ENCODE measurements at regions not wholly inside any gene's neighbourhood (a gene's known extent, or its start where the extent isn't known, plus 50 kb on each side); places are given as distances from the start of the nearest gene placed in this dataset.
"Not testable (repeated sequence)": the region's sequence is repeated elsewhere in the genome, so short reads cannot be mapped to it uniquely, and the experiment has no call there.

- no peak for DNase-seq
Measured at GRCh38 chrX:437661-438390, 51.1 kb upstream of the PPP2R3B start.

DNA sequence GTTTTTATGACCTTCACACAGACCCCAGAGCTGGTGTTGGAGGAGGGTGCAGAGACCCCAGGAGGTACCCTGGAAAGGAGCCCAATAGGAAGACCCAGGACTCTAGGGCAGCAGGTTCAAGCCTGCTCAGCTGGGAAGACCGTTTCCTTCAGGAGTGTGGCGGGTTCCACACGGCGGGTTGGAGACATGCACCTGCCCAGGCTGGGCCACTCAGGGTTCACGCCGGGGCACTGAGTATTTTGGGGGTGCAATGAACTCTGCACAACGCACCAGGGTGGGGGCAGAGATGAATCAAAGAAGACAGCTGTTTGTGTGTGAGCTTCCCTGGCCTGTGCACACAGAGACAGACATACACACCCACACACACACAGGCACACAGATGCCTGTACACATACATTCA, 52.5 kb upstream of the PPP2R3B start:
- no peak for DNase-seq

- no peak for DNase-seq
Measured at GRCh38 chrX:439719-440118, 53.0 kb upstream of the PPP2R3B start.

DNA sequence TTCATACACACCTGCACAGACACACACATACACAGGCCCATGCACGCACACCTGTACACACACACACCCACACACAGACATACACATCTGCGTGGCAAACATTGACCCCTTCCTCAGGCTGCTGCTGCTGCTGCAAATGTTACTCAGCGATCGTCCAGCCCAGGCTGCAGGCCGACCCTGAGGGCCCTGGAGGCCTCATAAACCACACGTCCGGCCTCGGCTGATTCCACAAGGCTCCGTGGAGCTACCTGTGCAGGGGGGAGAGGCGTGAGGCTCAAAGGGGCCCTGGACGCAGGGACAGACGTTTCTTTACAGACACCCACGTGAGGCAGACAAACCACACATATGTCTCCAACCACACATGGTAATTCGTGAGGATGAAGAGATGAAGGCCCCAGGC, 53.9 kb upstream of the PPP2R3B start:
- no peak for DNase-seq

- DNase-seq, result no peak
Measured at GRCh38 chrX:443536-444210, 57.0 kb upstream of the PPP2R3B start.

- DNase-seq, result no peak
Measured at GRCh38 chrX:444305-444704, 57.6 kb upstream of the PPP2R3B start.

GRCh38 chrX:445727-446126, 59.0 kb upstream of the PPP2R3B start:
- no peak for DNase-seq

GRCh38 chrX:446245-446644, 59.5 kb upstream of the PPP2R3B start:
- no peak for DNase-seq

DNA sequence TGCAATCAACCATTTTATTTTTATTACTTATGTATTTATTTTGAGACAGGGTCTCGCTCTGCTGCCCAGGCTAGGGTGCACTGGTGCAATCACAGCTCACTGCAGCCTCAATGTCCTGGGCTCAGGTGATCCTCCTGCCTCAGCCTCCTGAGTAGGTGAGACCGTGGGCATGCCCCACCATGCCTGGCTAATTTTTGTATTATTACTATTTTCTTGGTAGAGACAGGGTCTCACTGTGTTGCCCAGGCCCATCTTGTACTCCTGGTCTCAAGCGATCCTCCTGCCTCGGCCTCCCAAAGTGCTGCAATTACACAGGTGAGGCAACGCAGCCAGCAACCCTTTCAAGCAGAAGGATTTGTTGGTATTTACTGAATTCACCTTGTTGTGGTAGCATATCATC, 60.3 kb upstream of the PPP2R3B start:
- DNase-seq, result no peak

- not testable (repeated sequence) for DNase-seq
Measured at GRCh38 chrX:451750-452149, 65.0 kb upstream of the PPP2R3B start.

DNA sequence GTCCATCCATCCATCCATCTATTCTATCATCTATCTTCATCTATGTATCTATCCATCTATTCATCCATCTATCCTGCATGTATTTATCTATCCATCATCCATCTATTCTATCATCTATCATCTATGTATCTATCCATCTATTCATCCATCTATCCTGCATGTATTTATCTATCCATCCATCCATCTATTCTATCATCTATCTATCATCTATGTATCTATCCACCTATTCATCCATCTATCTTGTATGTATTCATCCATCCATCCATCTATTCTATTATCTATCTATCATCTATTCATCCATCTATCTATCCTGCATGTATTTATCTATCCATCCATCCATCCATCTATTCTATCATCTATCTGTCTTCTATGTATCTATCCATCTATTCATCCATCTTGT, 65.9 kb upstream of the PPP2R3B start:
- DNase-seq, result no peak

DNA sequence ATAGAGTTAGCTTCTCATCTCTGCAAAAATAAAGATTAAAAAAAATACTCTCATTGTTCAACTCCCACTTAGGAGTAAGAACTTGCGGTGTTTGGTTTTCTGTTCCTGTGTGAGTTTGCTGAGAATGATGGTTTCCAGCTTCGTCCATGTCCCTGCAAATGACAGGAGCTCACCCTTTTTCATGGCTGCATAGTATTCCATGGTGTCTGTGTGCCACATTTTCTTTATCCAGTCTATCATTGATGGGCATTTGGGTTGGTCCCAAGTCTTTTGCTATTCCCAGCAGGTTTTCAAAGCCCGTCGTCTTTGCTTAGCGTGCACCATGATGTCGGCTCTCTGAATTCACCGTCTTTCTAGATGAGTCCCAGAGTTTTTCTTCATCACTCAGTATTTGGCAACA, 67.8 kb upstream of the PPP2R3B start:
- DNase-seq, result not testable (repeated sequence)

DNA sequence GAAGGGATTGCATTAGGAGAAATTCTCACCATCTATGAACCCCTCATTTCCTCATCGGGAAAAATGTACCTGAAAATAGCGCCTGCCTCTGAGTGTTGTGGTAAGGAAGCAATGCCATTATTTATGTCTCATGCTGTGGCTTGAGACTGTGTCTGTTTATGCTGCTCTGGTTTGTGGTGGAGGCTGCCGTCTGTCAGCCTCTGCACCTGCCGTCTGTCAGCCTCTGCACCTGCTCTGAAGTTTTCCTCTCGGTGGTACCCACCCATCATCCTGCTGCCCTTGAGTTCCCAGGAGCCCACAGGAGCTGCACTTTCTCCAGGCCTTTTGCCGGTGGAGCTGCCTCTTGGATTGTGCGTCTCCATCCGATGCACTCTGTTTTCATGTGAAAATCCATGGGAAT, 68.5 kb upstream of the PPP2R3B start:
- DNase-seq, result no peak

GRCh38 chrX:455673-456072, 69.0 kb upstream of the PPP2R3B start:
- DNase-seq, result no peak

GRCh38 chrX:456146-456545, 69.4 kb upstream of the PPP2R3B start:
- no peak for DNase-seq

- no peak for DNase-seq
Measured at GRCh38 chrX:456551-457291, 70.0 kb upstream of the PPP2R3B start.

GRCh38 chrX:457292-457679, 70.6 kb upstream of the PPP2R3B start:
- DNase-seq, result no peak

DNA sequence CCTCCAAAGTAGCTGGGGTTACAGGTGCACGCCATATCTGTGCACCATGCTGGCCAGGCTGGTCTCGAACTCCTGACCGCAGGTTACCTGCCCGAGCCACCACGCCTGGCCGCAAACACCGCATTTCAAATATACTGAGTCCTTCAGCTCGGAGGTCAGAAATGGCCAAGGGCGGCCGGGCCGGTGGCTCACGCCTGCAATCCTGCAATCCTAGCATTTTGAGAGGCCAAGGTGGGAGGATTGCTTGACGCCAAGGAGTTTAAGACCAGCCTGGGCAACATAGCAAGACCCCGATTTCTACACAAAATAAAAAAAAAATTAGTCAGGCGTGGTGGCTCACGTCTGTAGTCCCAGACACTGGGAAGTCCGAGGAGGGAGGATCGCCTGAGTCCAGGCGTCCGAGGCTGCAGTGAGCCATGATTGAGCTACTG, 71.9 kb upstream of the PPP2R3B start:
- no peak for DNase-seq

- no peak for DNase-seq
Measured at GRCh38 chrX:459611-460010, 72.9 kb upstream of the PPP2R3B start.

GRCh38 chrX:460116-460515, 73.4 kb upstream of the PPP2R3B start:
- no peak for DNase-seq

DNA sequence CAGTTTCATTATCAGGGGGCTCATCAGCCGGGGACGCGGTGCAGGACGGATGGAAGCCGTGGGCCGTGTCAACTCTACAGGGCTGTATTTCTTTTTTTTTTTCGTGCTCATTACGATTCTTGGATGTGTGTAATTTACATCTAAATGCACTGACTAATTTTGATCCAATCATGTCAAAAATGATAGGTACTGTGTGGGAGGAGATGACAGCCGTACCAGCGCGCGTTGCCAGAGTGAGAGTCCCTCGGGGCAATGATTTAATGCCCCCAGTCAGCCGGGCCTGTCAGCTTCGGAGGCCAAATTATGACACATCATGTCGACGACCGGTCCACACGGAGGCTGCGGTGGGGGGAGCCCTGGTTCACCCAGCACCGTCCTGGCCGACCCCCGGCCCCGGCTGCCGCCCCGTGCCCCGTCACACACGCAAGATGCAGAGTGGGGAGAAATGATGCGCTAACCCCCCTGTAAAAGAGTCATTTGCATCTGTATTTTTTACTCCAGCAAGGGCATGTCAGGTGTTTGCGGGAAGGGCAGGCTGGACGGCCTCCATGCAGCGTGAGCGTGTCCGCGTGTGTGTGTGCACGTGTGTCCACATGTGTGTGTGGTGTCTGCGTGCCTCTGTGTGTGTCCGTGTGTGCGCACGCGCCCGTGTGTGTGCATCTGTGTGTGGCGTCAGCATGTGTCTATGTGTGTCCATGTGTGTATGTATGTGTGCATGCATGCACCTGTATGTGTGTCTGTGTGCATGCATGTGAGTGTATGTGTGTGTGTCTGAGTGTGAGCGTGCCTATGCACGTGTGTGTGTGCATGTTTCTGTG, 74.3 kb upstream of the PPP2R3B start:
- DNase-seq, result no peak

GRCh38 chrX:462853-463252, 76.1 kb upstream of the PPP2R3B start:
- DNase-seq, result no peak
